Stimulated activated naive CD8-positive, alpha-beta T cell treated with anti-CD3 and anti-CD28 coated beads, Interleukin-15, amount 100 ng/mL, for 72 hours (primary cell): ENCODE measurements at regions not wholly inside any gene's neighbourhood (a gene's known extent, or its start where the extent isn't known, plus 50 kb on each side); places are given as distances from the start of the nearest gene placed in this dataset.
A peak's percentile ranks its signal among the peaks of the same experiment; 100 is the strongest.
"Not testable (repeated sequence)": the region's sequence is repeated elsewhere in the genome, so short reads cannot be mapped to it uniquely, and the experiment has no call there.

Experiments
- ATAC-seq: fragments of 150-1000 bp; cut with Tn5 transposase; 2 replicates; pipeline ENCODE4 v1.10.0; 2021; ENCODE audit warnings: mild to moderate bottlenecking, moderate library complexity
- DNase-seq, 2 donors: peaks; one replicate each; pipeline ENCODE4 v3.0.0; 2021 to 2022
- H3K27ac Mint-ChIP-seq, 2 donors: one replicate each; pipeline ENCODE4 v1.8.0; 2022; ENCODE audit warnings: mild to moderate bottlenecking in 2 of 2, mixed read lengths in 2 of 2, moderate library complexity in 2 of 2
- H3K27me3 Mint-ChIP-seq: one replicate; pipeline ENCODE4 v1.8.0; 2022; ENCODE audit warnings: mixed read lengths
- H3K4me1 Mint-ChIP-seq: one replicate; pipeline ENCODE4 v1.8.0; 2022; ENCODE audit warnings: mild to moderate bottlenecking, mixed read lengths
- H3K4me3 Mint-ChIP-seq, 2 donors: one replicate each; pipeline ENCODE4 v1.8.0; 2022; ENCODE audit warnings: mild to moderate bottlenecking in 2 of 2, mixed read lengths in 2 of 2, moderate library complexity in 1 of 2
- H3K9me3 Mint-ChIP-seq, 2 donors: one replicate each; pipeline ENCODE4 v1.8.0; 2022; ENCODE audit warnings: mixed read lengths in 2 of 2

GRCh38 chr2:111457191-111457590, 336.5 kb downstream of the BCL2L11 start:
- H3K9me3 Mint-ChIP-seq, H3K4me1 Mint-ChIP-seq, ATAC-seq, DNase-seq, H3K4me3 Mint-ChIP-seq, H3K27ac Mint-ChIP-seq, H3K27me3 Mint-ChIP-seq: not testable (repeated sequence)

- H3K9me3 Mint-ChIP-seq, ATAC-seq, DNase-seq, H3K4me3 Mint-ChIP-seq, H3K27me3 Mint-ChIP-seq, H3K27ac Mint-ChIP-seq: not testable (repeated sequence)
- H3K4me1 Mint-ChIP-seq, result peaks cover 10% of the 10 kb centered on the region
Observed at GRCh38 chr2:111460901-111461300, 340.2 kb downstream of the BCL2L11 start.

- not testable (repeated sequence) for H3K27me3 Mint-ChIP-seq, H3K9me3 Mint-ChIP-seq, H3K27ac Mint-ChIP-seq, H3K4me3 Mint-ChIP-seq, DNase-seq, ATAC-seq
- peaks cover 16% of the 10 kb centered on the region for H3K4me1 Mint-ChIP-seq
Observed at GRCh38 chr2:111461831-111462230, 341.1 kb downstream of the BCL2L11 start.

- H3K27ac Mint-ChIP-seq, H3K4me3 Mint-ChIP-seq, H3K27me3 Mint-ChIP-seq, ATAC-seq, DNase-seq, H3K9me3 Mint-ChIP-seq: not testable (repeated sequence)
- peaks cover 16% of the 10 kb centered on the region for H3K4me1 Mint-ChIP-seq
Observed at GRCh38 chr2:111462572-111462971, 341.9 kb downstream of the BCL2L11 start.

- H3K27me3 Mint-ChIP-seq, H3K4me3 Mint-ChIP-seq, H3K27ac Mint-ChIP-seq, H3K9me3 Mint-ChIP-seq: not testable (repeated sequence)
- peaks cover 16% of the 10 kb centered on the region for H3K4me1 Mint-ChIP-seq
- DNase-seq (peak in 1 of 2 donors; percentile 8), ATAC-seq (peak; percentile 61)
Observed at GRCh38 chr2:111463238-111463848, 342.6 kb downstream of the BCL2L11 start.

GRCh38 chr2:111463956-111464355, 343.2 kb downstream of the BCL2L11 start:
- H3K4me1 Mint-ChIP-seq, result peaks cover 16% of the 10 kb centered on the region
- H3K27me3 Mint-ChIP-seq, H3K9me3 Mint-ChIP-seq, H3K27ac Mint-ChIP-seq, H3K4me3 Mint-ChIP-seq: not testable (repeated sequence)
- DNase-seq, result peak; percentile 17 to 26
- peak; percentile 88 for ATAC-seq

- H3K4me3 Mint-ChIP-seq, DNase-seq, H3K9me3 Mint-ChIP-seq, H3K27me3 Mint-ChIP-seq, H3K27ac Mint-ChIP-seq, ATAC-seq: not testable (repeated sequence)
- peaks cover 16% of the 10 kb centered on the region for H3K4me1 Mint-ChIP-seq
Observed at GRCh38 chr2:111464367-111464766, 343.7 kb downstream of the BCL2L11 start.

- not testable (repeated sequence) for H3K27me3 Mint-ChIP-seq, H3K4me3 Mint-ChIP-seq, DNase-seq, ATAC-seq, H3K27ac Mint-ChIP-seq, H3K9me3 Mint-ChIP-seq
- peaks cover 16% of the 10 kb centered on the region for H3K4me1 Mint-ChIP-seq
Observed at GRCh38 chr2:111465521-111465920, 344.8 kb downstream of the BCL2L11 start.

GRCh38 chr2:111466744-111467143, 346.0 kb downstream of the BCL2L11 start:
- H3K27me3 Mint-ChIP-seq, DNase-seq, ATAC-seq, H3K27ac Mint-ChIP-seq, H3K4me3 Mint-ChIP-seq, H3K9me3 Mint-ChIP-seq: not testable (repeated sequence)
- peaks cover 16% of the 10 kb centered on the region for H3K4me1 Mint-ChIP-seq

GRCh38 chr2:111470924-111471323, 350.2 kb downstream of the BCL2L11 start:
- H3K27ac Mint-ChIP-seq, ATAC-seq, H3K27me3 Mint-ChIP-seq, H3K4me3 Mint-ChIP-seq, DNase-seq, H3K9me3 Mint-ChIP-seq: not testable (repeated sequence)
- H3K4me1 Mint-ChIP-seq, result peaks cover 20% of the 10 kb centered on the region

- H3K9me3 Mint-ChIP-seq, H3K27ac Mint-ChIP-seq, ATAC-seq, H3K4me3 Mint-ChIP-seq, H3K27me3 Mint-ChIP-seq, DNase-seq: not testable (repeated sequence)
- H3K4me1 Mint-ChIP-seq, result peaks cover 15% of the 10 kb centered on the region
Observed at GRCh38 chr2:111471791-111472530, 351.2 kb downstream of the BCL2L11 start.

GRCh38 chr2:111472844-111473403, 352.2 kb downstream of the BCL2L11 start:
- peak; percentile 66 for ATAC-seq
- Mint-ChIP-seq H3K4me1 (peaks cover 15% of the 10 kb centered on the region), H3K27ac (peak overlapping the region in 1 of 2 donors; percentile 4)
- H3K4me3 Mint-ChIP-seq, DNase-seq, H3K9me3 Mint-ChIP-seq, H3K27me3 Mint-ChIP-seq: not testable (repeated sequence)

- not testable (repeated sequence) for H3K4me3 Mint-ChIP-seq, H3K9me3 Mint-ChIP-seq, H3K27me3 Mint-ChIP-seq, DNase-seq
- H3K27ac Mint-ChIP-seq, result peak overlapping the region in 1 of 2 donors; percentile 4
- peaks cover 15% of the 10 kb centered on the region for H3K4me1 Mint-ChIP-seq
- peak; percentile 66 for ATAC-seq
Observed at GRCh38 chr2:111473522-111473921, 352.8 kb downstream of the BCL2L11 start.

GRCh38 chr2:111474198-111474705, 353.5 kb downstream of the BCL2L11 start:
- H3K4me1 Mint-ChIP-seq, result peaks cover 21% of the 10 kb centered on the region
- H3K4me3 Mint-ChIP-seq, H3K27me3 Mint-ChIP-seq, H3K27ac Mint-ChIP-seq, ATAC-seq, DNase-seq, H3K9me3 Mint-ChIP-seq: not testable (repeated sequence)

GRCh38 chr2:111478335-111478734, 357.6 kb downstream of the BCL2L11 start:
- H3K27me3 Mint-ChIP-seq, DNase-seq, H3K9me3 Mint-ChIP-seq, ATAC-seq, H3K27ac Mint-ChIP-seq: not testable (repeated sequence)
- peaks cover 27% of the 10 kb centered on the region for H3K4me1 Mint-ChIP-seq
- peak overlapping the region in 1 of 2 donors; percentile 59 for H3K4me3 Mint-ChIP-seq

GRCh38 chr2:111478871-111479318, 358.2 kb downstream of the BCL2L11 start:
- H3K4me3 Mint-ChIP-seq, result peak overlapping the region; percentile 41 to 59
- peak in 1 of 2 donors; percentile 33 for DNase-seq
- peak overlapping the region in 1 of 2 donors; percentile 90 for H3K27ac Mint-ChIP-seq
- peak; percentile 75 for ATAC-seq
- H3K9me3 Mint-ChIP-seq, H3K27me3 Mint-ChIP-seq: not testable (repeated sequence)
- peaks cover 24% of the 10 kb centered on the region for H3K4me1 Mint-ChIP-seq
